Lower leg skin (tissue), 4 donors: ENCODE measurements at regions not wholly inside any gene's neighbourhood (a gene's known extent, or its start where the extent isn't known, plus 50 kb on each side); places are given as distances from the start of the nearest gene placed in this dataset.

Experiments
- DNase-seq, 2 donors: peaks; one replicate each; pipeline ENCODE4 v3.0.0-alpha.2; 2019; ENCODE audit warnings: low spot score in 2 of 2
- H3K4me3 ChIP-seq: fragments of 200-600 bp; sonication (generic); 2 replicates; pipeline ENCODE4 v1.5.1; 2017; ENCODE audit warnings: mild to moderate bottlenecking, low read depth; ENCODE audit not compliant: poor library complexity, severe bottlenecking
- POLR2A ChIP-seq, 2 donors: fragments of 450-650 bp; IDR thresholded peaks; one replicate each; pipeline ENCODE4 v1.6.1; 2016 to 2017; ENCODE audit warnings: antibody characterized with exemption in 2 of 2, mild to moderate bottlenecking in 1 of 2, moderate library complexity in 1 of 2
- WGBS, 2 donors: methylation state at CpG; one replicate each; pipeline ENCODE4 v1.1.5; 2018; 5-methylcytosine and 5-hydroxymethylcytosine counted together
- intact Hi-C: fragments of 100-400 bp; cut with DNase I; formaldehyde crosslinking; loops from one replicate; pipeline ENCODE4 v1.15.0; 2023; ENCODE audit warnings: low total_unique reads
- TF ChIP-seq, protein P1 (sequence below), 3 donors: fragments of 450-650 bp; IDR thresholded peaks; one replicate each; pipeline ENCODE4 v1.5.1; 2016; ENCODE audit warnings: antibody characterized with exemption in 3 of 3, mild to moderate bottlenecking in 3 of 3, moderate library complexity in 2 of 3

DNA sequence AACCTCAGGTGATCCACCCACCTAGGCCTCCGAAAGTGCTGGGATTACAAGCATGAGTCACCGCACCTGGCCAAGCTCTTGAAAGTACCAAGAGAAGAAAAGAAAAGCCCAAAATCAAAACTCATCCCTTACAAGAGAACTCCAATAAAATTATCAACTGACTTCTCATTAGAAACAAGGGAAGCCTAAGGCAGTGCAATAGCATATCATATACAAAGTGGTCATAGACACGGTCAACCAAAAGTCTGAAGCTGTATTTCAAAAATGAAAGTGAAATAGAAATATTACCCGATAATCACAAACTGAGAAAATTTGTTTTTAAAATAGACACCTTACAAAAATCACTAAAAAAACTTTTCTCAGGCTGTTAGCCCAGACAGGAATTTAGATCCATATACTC lies 1321.1 kb upstream of the GJE1 start:
- peak overlapping the region; percentile 17 for H3K4me3 ChIP-seq
- 91 to 94% methylated on average over 4 of the region's 4 CpGs for WGBS, 2 donors
- DNase-seq = no peak
- intact Hi-C loops = no loop called here
- no peak for TF ChIP-seq POLR2A (IDR thresholded peaks at IDR 0.05)
- TF ChIP-seq, protein P1, sequence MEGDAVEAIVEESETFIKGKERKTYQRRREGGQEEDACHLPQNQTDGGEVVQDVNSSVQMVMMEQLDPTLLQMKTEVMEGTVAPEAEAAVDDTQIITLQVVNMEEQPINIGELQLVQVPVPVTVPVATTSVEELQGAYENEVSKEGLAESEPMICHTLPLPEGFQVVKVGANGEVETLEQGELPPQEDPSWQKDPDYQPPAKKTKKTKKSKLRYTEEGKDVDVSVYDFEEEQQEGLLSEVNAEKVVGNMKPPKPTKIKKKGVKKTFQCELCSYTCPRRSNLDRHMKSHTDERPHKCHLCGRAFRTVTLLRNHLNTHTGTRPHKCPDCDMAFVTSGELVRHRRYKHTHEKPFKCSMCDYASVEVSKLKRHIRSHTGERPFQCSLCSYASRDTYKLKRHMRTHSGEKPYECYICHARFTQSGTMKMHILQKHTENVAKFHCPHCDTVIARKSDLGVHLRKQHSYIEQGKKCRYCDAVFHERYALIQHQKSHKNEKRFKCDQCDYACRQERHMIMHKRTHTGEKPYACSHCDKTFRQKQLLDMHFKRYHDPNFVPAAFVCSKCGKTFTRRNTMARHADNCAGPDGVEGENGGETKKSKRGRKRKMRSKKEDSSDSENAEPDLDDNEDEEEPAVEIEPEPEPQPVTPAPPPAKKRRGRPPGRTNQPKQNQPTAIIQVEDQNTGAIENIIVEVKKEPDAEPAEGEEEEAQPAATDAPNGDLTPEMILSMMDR (IDR thresholded peaks at IDR 0.05) = no peak

DNA sequence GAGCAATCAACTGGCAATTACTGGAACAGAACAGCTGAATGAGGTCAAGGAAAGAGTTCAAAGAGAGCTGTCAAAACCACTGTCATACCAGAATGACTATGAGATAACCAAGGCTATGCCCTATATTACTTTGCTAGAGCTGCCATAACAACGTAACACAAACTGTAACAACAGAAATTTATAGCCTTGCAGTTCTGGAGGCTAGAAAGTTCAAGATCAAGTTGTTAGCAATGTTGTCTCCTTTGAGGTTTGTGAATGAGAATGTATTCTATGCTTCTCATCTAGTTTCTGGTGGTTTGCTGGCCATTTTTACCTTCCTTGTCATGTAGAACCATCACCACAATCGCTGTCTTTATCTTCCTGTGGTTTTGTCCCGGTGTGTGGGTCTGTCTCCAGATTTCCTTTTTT lies 1323.0 kb upstream of the GJE1 start:
- no peak overlapping the region for H3K4me3 ChIP-seq
- intact Hi-C loops = no loop called here
- TF ChIP-seq POLR2A (IDR thresholded peaks at IDR 0.05) = no peak
- TF ChIP-seq, protein P1 (IDR thresholded peaks at IDR 0.05) = no peak
- DNase-seq = no peak
- WGBS, 2 donors = 77 to 81% methylated on average over 3 of the region's 3 CpGs

GRCh38 chr6:140806431-140806830 lies 1326.3 kb upstream of the GJE1 start:
- WGBS, 2 donors = 80 to 91% methylated on average over 1 of the region's 1 CpG

GRCh38 chr6:140794544-140794943 lies 1338.2 kb upstream of the GJE1 start:
- DNase-seq = no peak
- TF ChIP-seq POLR2A (IDR thresholded peaks at IDR 0.05) = no peak
- TF ChIP-seq, protein P1 (IDR thresholded peaks at IDR 0.05) = no peak
- H3K4me3 ChIP-seq = no peak overlapping the region
- intact Hi-C loops = no loop called here

More at GRCh38 chr6:140806431-140806830, 1326.3 kb upstream of the GJE1 start:
- DNase-seq = no peak
- no peak overlapping the region for H3K4me3 ChIP-seq
- intact Hi-C loops = no loop called here
- no peak for TF ChIP-seq POLR2A (IDR thresholded peaks at IDR 0.05)
- TF ChIP-seq, protein P1 (IDR thresholded peaks at IDR 0.05) = no peak

DNA sequence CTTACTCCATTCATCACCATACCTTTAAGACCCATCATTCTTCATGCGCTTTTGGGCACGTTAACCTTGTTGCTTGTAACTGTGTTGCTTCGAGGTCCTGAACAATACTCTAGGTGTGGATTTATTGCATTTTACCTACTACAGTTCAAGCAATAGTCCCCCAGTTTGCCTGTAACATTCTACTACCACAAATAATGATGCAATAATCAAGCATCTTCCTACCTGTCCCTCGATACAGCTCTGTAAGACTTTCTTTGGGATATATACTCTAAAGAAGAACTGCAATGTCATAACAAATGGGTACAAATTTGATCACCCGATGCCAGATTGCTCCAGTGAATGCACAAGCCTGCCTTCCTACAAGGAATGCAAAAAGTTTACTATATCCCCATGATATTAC lies 1342.6 kb upstream of the GJE1 start:
- intact Hi-C loops = no loop called here
- TF ChIP-seq POLR2A (IDR thresholded peaks at IDR 0.05) = no peak
- TF ChIP-seq, protein P1 (IDR thresholded peaks at IDR 0.05) = no peak
- H3K4me3 ChIP-seq = no peak overlapping the region
- 93 to 94% methylated on average over 5 of the region's 5 CpGs for WGBS, 2 donors
- no peak for DNase-seq

DNA sequence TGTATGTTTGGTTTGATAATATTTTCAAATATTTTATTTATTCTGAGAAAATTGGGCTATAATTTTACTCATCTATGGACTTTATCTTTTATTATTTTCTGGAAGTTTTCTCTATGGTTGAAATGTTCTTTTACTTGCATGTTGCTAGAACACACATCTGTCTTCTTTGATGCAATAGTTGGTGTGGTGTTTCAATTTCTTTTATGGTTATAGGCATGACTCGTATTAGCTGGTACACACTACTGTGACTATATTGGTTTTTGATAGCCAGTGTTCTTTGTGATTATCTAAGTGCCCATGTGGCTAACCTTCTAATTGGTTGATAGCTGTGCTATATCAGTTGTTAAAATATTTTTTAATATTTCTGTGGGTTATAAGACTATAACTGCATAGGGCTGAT lies 1343.3 kb upstream of the GJE1 start:
- 81 to 88% methylated on average over 1 of the region's 1 CpG for WGBS, 2 donors
- intact Hi-C loops = no loop called here
- TF ChIP-seq, protein P1 (IDR thresholded peaks at IDR 0.05) = no peak
- no peak for TF ChIP-seq POLR2A (IDR thresholded peaks at IDR 0.05)
- H3K4me3 ChIP-seq = no peak overlapping the region
- no peak for DNase-seq
